ENCODE measurements at regions not wholly inside any gene's neighbourhood (a gene's known extent, or its start where the extent isn't known, plus 50 kb on each side); places are given as distances from the start of the nearest gene placed in this dataset.

DNA sequence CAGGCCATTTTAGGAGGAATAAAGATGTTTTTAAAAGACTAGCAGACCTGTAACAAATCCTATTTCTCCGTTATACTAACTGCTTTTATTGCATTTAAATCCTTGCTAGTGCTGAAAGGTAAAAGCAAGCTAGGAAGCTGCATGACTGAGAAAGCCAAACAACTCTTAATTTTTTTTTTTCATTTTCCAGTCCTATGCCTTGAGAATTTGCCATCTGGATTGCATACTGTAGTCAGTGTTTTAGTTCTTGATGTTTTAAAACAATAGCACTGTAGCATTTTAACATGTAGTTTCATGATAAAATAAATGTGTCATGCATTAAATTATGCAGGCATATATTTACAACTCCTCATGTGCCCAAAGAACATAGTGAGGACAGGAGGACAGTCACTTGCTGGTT lies 108.4 kb upstream of the FGF10 start:
- TF ChIP-seq, protein P1, sequence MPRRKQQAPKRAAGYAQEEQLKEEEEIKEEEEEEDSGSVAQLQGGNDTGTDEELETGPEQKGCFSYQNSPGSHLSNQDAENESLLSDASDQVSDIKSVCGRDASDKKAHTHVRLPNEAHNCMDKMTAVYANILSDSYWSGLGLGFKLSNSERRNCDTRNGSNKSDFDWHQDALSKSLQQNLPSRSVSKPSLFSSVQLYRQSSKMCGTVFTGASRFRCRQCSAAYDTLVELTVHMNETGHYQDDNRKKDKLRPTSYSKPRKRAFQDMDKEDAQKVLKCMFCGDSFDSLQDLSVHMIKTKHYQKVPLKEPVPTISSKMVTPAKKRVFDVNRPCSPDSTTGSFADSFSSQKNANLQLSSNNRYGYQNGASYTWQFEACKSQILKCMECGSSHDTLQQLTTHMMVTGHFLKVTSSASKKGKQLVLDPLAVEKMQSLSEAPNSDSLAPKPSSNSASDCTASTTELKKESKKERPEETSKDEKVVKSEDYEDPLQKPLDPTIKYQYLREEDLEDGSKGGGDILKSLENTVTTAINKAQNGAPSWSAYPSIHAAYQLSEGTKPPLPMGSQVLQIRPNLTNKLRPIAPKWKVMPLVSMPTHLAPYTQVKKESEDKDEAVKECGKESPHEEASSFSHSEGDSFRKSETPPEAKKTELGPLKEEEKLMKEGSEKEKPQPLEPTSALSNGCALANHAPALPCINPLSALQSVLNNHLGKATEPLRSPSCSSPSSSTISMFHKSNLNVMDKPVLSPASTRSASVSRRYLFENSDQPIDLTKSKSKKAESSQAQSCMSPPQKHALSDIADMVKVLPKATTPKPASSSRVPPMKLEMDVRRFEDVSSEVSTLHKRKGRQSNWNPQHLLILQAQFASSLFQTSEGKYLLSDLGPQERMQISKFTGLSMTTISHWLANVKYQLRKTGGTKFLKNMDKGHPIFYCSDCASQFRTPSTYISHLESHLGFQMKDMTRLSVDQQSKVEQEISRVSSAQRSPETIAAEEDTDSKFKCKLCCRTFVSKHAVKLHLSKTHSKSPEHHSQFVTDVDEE (CRISPR knock-in tag; IDR thresholded peaks at IDR 0.05), result no peak
- no peak for TF ChIP-seq ZFP30 (CRISPR knock-in tag; IDR thresholded peaks at IDR 0.05)
- TF ChIP-seq ESRRG (CRISPR knock-in tag; IDR thresholded peaks at IDR 0.05), result no peak
- no peak for TF ChIP-seq ARNTL (CRISPR knock-in tag; IDR thresholded peaks at IDR 0.05; ENCODE audit: borderline replicate concordance, low read depth)
- TF ChIP-seq TOX (CRISPR knock-in tag; IDR thresholded peaks at IDR 0.05; ENCODE audit: borderline replicate concordance), result no peak
- no peak for TF ChIP-seq ZNF565 (CRISPR knock-in tag; conservative IDR thresholded peaks at IDR 0.05; ENCODE audit: low read depth)
- TF ChIP-seq TCF4 (CRISPR knock-in tag; IDR thresholded peaks at IDR 0.05; ENCODE audit: borderline replicate concordance), result no peak
- TF ChIP-seq, protein P2, sequence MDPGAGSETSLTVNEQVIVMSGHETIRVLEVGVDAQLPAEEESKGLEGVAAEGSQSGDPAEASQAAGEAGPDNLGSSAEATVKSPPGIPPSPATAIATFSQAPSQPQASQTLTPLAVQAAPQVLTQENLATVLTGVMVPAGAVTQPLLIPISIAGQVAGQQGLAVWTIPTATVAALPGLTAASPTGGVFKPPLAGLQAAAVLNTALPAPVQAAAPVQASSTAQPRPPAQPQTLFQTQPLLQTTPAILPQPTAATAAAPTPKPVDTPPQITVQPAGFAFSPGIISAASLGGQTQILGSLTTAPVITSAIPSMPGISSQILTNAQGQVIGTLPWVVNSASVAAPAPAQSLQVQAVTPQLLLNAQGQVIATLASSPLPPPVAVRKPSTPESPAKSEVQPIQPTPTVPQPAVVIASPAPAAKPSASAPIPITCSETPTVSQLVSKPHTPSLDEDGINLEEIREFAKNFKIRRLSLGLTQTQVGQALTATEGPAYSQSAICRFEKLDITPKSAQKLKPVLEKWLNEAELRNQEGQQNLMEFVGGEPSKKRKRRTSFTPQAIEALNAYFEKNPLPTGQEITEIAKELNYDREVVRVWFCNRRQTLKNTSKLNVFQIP (CRISPR knock-in tag; IDR thresholded peaks at IDR 0.05; ENCODE audit: borderline replicate concordance, low read depth), result no peak
- no peak for TF ChIP-seq OSR1 (CRISPR knock-in tag; IDR thresholded peaks at IDR 0.05)
- no peak for TF ChIP-seq BACH2 (CRISPR knock-in tag; IDR thresholded peaks at IDR 0.05; ENCODE audit: borderline replicate concordance)
- TF ChIP-seq ZNF8 (CRISPR knock-in tag; IDR thresholded peaks at IDR 0.05), result no peak
- no peak for ATAC-seq

DNA sequence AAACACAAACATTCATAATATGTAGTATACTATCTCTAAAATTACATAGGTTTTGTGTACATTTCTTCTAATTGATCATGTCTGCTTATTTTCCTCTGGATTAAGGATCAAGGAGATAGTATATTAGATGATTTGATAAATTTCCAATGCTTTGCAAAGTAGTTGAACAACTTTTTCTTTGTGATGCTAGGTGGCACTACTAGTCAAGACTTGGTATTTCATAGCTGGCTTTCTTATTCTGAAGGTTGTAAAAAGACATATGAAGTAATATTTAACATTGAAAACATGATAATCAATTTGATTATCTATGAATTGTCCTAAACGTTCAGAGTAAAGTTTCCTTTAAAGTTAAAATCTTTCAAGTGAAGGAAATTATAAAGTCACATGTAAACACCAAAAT lies 106.1 kb upstream of the FGF10 start:
- TF ChIP-seq, protein P3, sequence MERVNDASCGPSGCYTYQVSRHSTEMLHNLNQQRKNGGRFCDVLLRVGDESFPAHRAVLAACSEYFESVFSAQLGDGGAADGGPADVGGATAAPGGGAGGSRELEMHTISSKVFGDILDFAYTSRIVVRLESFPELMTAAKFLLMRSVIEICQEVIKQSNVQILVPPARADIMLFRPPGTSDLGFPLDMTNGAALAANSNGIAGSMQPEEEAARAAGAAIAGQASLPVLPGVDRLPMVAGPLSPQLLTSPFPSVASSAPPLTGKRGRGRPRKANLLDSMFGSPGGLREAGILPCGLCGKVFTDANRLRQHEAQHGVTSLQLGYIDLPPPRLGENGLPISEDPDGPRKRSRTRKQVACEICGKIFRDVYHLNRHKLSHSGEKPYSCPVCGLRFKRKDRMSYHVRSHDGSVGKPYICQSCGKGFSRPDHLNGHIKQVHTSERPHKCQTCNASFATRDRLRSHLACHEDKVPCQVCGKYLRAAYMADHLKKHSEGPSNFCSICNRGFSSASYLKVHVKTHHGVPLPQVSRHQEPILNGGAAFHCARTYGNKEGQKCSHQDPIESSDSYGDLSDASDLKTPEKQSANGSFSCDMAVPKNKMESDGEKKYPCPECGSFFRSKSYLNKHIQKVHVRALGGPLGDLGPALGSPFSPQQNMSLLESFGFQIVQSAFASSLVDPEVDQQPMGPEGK (CRISPR knock-in tag; IDR thresholded peaks at IDR 0.05; ENCODE audit: borderline replicate concordance), result no peak
- TF ChIP-seq RARB (CRISPR knock-in tag; IDR thresholded peaks at IDR 0.05), result no peak
- TF ChIP-seq ZNF70 (CRISPR knock-in tag; IDR thresholded peaks at IDR 0.05), result no peak
- no peak for TF ChIP-seq CSDC2 (CRISPR knock-in tag; IDR thresholded peaks at IDR 0.05)
- no peak for TF ChIP-seq ZC3H10 (CRISPR knock-in tag; IDR thresholded peaks at IDR 0.05)
- no peak for TF ChIP-seq ZNF565 (CRISPR knock-in tag; conservative IDR thresholded peaks at IDR 0.05; ENCODE audit: low read depth)
- TF ChIP-seq ISL1 (CRISPR knock-in tag; IDR thresholded peaks at IDR 0.05), result no peak
- TF ChIP-seq ARNTL (CRISPR knock-in tag; IDR thresholded peaks at IDR 0.05; ENCODE audit: borderline replicate concordance, low read depth), result no peak
- no peak for TF ChIP-seq SNAI2 (CRISPR knock-in tag; IDR thresholded peaks at IDR 0.05)
- no peak for ATAC-seq

- TF ChIP-seq ARNTL (CRISPR knock-in tag; IDR thresholded peaks at IDR 0.05; ENCODE audit: borderline replicate concordance, low read depth), result no peak
- TF ChIP-seq ISL1 (CRISPR knock-in tag; IDR thresholded peaks at IDR 0.05), result no peak
- no peak for TF ChIP-seq RARB (CRISPR knock-in tag; IDR thresholded peaks at IDR 0.05)
- TF ChIP-seq, protein P1 (CRISPR knock-in tag; IDR thresholded peaks at IDR 0.05), result no peak
- TF ChIP-seq CSDC2 (CRISPR knock-in tag; IDR thresholded peaks at IDR 0.05), result no peak
- TF ChIP-seq, protein P3 (CRISPR knock-in tag; IDR thresholded peaks at IDR 0.05; ENCODE audit: borderline replicate concordance), result no peak
- TF ChIP-seq ZNF70 (CRISPR knock-in tag; IDR thresholded peaks at IDR 0.05), result no peak
- TF ChIP-seq ZC3H10 (CRISPR knock-in tag; IDR thresholded peaks at IDR 0.05), result no peak
- TF ChIP-seq ESRRG (CRISPR knock-in tag; IDR thresholded peaks at IDR 0.05), result no peak
- no peak for TF ChIP-seq ZFP30 (CRISPR knock-in tag; IDR thresholded peaks at IDR 0.05)
- TF ChIP-seq SNAI2 (CRISPR knock-in tag; IDR thresholded peaks at IDR 0.05), result no peak
- TF ChIP-seq, protein P4, sequence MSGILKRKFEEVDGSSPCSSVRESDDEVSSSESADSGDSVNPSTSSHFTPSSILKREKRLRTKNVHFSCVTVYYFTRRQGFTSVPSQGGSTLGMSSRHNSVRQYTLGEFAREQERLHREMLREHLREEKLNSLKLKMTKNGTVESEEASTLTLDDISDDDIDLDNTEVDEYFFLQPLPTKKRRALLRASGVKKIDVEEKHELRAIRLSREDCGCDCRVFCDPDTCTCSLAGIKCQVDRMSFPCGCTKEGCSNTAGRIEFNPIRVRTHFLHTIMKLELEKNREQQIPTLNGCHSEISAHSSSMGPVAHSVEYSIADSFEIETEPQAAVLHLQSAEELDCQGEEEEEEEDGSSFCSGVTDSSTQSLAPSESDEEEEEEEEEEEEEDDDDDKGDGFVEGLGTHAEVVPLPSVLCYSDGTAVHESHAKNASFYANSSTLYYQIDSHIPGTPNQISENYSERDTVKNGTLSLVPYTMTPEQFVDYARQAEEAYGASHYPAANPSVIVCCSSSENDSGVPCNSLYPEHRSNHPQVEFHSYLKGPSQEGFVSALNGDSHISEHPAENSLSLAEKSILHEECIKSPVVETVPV (CRISPR knock-in tag; IDR thresholded peaks at IDR 0.05), result no peak
- TF ChIP-seq TOX (CRISPR knock-in tag; IDR thresholded peaks at IDR 0.05; ENCODE audit: borderline replicate concordance), result no peak
- no peak for TF ChIP-seq TCF4 (CRISPR knock-in tag; IDR thresholded peaks at IDR 0.05; ENCODE audit: borderline replicate concordance)
- TF ChIP-seq ZFP3 (CRISPR knock-in tag; IDR thresholded peaks at IDR 0.05), result no peak
- ATAC-seq, result no peak
Observed at GRCh38 chr5:44489759-44490158, 100.5 kb upstream of the FGF10 start.
